Heart right ventricle (tissue), 16 donors: ENCODE measurements at regions not wholly inside any gene's neighbourhood (a gene's known extent, or its start where the extent isn't known, plus 50 kb on each side); places are given as distances from the start of the nearest gene placed in this dataset.

Experiments
- ATAC-seq, 8 donors: fragments of 200-7000 bp; cut with Tn5 transposase; one replicate each; pipeline ENCODE4 v1.9.1; 2020; ENCODE audit warnings: mild to moderate bottlenecking in 8 of 8, moderate library complexity in 8 of 8, moderate number of reproducible peaks in 1 of 8
- DNase-seq, 2 donors: peaks; one replicate each; pipeline ENCODE4 v3.0.0-alpha.2; 2020
- H3K27ac ChIP-seq, 10 donors: fragments of 200-600 bp; sonication (generic) in 2 of 10; one replicate each; pipeline versions ENCODE4 v1.5.0 to v1.8.0; 2020 to 2022; ENCODE audit warnings: mild to moderate bottlenecking in 3 of 10
- H3K27me3 ChIP-seq, 7 donors: fragments of 200-600 bp; one replicate each; pipeline ENCODE4 v1.8.0; 2021 to 2022; ENCODE audit warnings: mild to moderate bottlenecking in 2 of 7
- H3K36me3 ChIP-seq, 9 donors: fragments of 200-600 bp; sonication (generic) in 1 of 9; one replicate each; pipeline versions ENCODE4 v1.5.0 to v1.8.0; 2020 to 2022; ENCODE audit warnings: mild to moderate bottlenecking in 2 of 9
- H3K4me1 ChIP-seq, 9 donors: fragments of 200-600 bp; sonication (generic) in 1 of 9; one replicate each; pipeline versions ENCODE4 v1.5.0 to v1.8.0; 2020 to 2022; ENCODE audit warnings: mild to moderate bottlenecking in 4 of 9
- H3K4me3 ChIP-seq, 10 donors: fragments of 200-600 bp; sonication (generic) in 2 of 10; one replicate each; pipeline versions ENCODE4 v1.5.0 to v1.8.0; 2020 to 2022; ENCODE audit warnings: mild to moderate bottlenecking in 7 of 10, moderate library complexity in 2 of 10
- H3K9me3 ChIP-seq, 11 donors: fragments of 200-600 bp in 10 of 11; sonication (generic) in 2 of 11; one replicate each; pipeline versions ENCODE4 v1.5.0 to v1.8.0; 2013 to 2022; ENCODE audit warnings: mild to moderate bottlenecking in 2 of 11, control low read depth in 1 of 11, moderate library complexity in 1 of 11
- CTCF ChIP-seq, 9 donors: fragments of 200-600 bp; sonication (generic) in 2 of 9; IDR thresholded peaks; one replicate each; pipeline versions ENCODE4 v1.5.0 to v1.8.0; 2021 to 2022; ENCODE audit warnings: antibody characterized with exemption in 9 of 9, mild to moderate bottlenecking in 5 of 9, moderate library complexity in 1 of 9
- WGBS, 2 donors: extraction: QIAGEN DNeasy Blood & Tissue Kit; methylation state at CpG; one replicate each; pipeline ENCODE4 v1.1.7; 2013; ENCODE audit warnings: inconsistent platforms in 1 of 2; 5-methylcytosine and 5-hydroxymethylcytosine counted together
- intact Hi-C, 10 donors: fragments of 100-400 bp; cut with DNase I; formaldehyde crosslinking; loops; one replicate each; pipeline versions ENCODE4 v1.11.1 to v1.14.2; 2022
- donor health status: Arrhythmogenic right ventricular cardiomyopathy.
- donor health status: ischemic (EF 13 %, LVEDD 7.1; RV severe dilation, severe dysfunction).
- donor health status: healthy with polysubstance abuse.
- donor health status: DM: no; HTN: yes; CAD: no.
- donor health status: DM: no; HTN: no; CAD: no.
- donor health status: ischemic (EF 25% LVEDD 6.9; RV normal size, moderate dysfunction).
- donor health status: ischemic (EF 25% LVEDD 5.7; RV mildly dilated, moderate dysfunction).
- donor health status: healthy.
- donor health status: DM: yes; HTN: yes; CAD: no.
- donor health status: Ischemic cardiomyopathy.
- donor health status: ischemic (EF 35%, LVEDD 5.7; RV mildly dilated, moderate dysfunction).
- donor health status: nonischemic (EF 11% LVEDD 7.7; RV severe dilation, severe dysfunction).
- donor health status: DM: yes; HTN: yes; CAD: no.
- donor health status: PGD.
- donor health status: ischemic (EF 29% LVEDD 5.4; RV normal size, mild dysfunction).
- donor health status: nonischemic (EF 23%, LVEDD 6.1; RV moderate dilation, normal function).

DNA sequence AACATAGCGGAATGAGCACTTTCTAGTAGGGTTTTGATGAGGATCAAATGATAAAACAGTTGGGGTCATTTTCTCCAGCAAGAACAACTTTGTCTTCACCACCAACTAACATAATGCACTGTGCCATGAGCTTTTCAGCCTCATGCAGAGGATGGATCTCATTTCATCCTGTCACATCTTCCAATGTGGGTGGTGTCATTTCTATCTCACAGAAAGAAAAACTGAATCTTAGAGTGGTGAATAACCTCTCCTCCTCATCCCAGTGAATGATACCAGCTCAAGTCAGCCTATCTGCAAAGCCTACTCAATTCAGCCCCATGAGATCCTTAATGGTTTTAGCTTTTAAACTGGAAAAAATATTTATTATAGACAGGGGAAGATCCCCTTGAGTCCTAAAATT, 1147.2 kb downstream of the VRK1 start:
- DNase-seq (no peak), ATAC-seq (no peak)
- Histone ChIP-seq H3K9me3 (peaks cover 0 to 6% (median 0%) of the 10 kb centered on the region in 11 donors), H3K27ac (no peak overlapping the region), H3K27me3 (no peaks in the 10 kb centered on the region), H3K4me3 (no peak overlapping the region), H3K4me1 (no peaks in the 10 kb centered on the region), H3K36me3 (no peaks in the 10 kb centered on the region)
- TF ChIP-seq CTCF (IDR thresholded peaks at IDR 0.05) = no peak
- 97 to 100% methylated on average over 1 of the region's 1 CpG for WGBS, 2 donors
- intact Hi-C loops = no loop called here

DNA sequence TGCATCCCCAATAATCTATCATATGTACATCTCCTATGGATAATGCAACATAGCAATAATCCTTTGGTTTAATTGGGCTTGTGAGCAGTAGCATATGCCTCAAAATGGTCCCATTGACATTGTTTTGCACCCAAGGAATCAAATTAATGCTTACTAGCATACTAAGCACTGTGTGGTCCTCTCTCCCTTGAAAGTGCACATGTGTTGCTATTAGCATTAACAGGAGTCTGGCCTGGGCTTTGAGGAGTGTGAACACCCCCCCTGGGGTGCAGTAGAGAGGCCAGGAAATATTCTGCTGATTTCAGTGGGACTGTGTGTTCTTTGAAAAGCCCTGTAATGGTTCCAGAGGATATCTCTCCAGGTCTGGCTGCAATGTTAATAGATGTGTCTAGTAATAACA, 1148.4 kb downstream of the VRK1 start:
- Histone ChIP-seq H3K4me1 (no peaks in the 10 kb centered on the region), H3K27ac (no peak overlapping the region), H3K4me3 (no peak overlapping the region), H3K27me3 (no peaks in the 10 kb centered on the region), H3K36me3 (no peaks in the 10 kb centered on the region), H3K9me3 (peaks cover 0 to 2% (median 0%) of the 10 kb centered on the region in 11 donors)
- ATAC-seq = no peak
- intact Hi-C loops = no loop called here
- no peak for TF ChIP-seq CTCF (IDR thresholded peaks at IDR 0.05)
- DNase-seq = no peak

GRCh38 chr14:97946240-97946639, 1149.1 kb downstream of the VRK1 start:
- Histone ChIP-seq H3K27ac (no peak overlapping the region), H3K9me3 (no peaks in the 10 kb centered on the region), H3K27me3 (no peaks in the 10 kb centered on the region), H3K36me3 (no peaks in the 10 kb centered on the region), H3K4me1 (no peaks in the 10 kb centered on the region), H3K4me3 (no peak overlapping the region)
- DNase-seq (no peak), ATAC-seq (no peak)
- WGBS, 2 donors = 21 to 30% methylated on average over 2 of the region's 2 CpGs
- no peak for TF ChIP-seq CTCF (IDR thresholded peaks at IDR 0.05)
- intact Hi-C loops = no loop called here

DNA sequence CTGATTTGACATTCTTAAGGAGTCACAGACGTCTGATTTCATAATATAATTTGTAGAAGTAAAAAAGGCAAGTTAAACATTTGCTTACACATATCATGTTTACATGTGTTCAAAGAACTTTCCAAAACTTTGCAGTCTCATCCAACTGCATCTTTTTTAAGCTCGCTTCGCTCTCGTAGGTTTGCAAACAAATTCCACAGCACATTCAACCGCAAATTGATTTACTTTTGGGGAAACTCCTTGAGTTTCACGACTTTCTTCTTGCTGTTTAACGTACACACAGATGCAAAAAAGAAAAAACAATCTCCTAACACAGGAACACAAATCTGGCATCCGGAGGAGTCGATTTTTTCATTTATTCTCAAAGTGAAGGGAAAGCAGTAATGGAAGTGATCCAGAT, 1149.5 kb downstream of the VRK1 start:
- WGBS, 2 donors = 79 to 85% methylated on average over 9 of the region's 9 CpGs
- Histone ChIP-seq H3K36me3 (no peaks in the 10 kb centered on the region), H3K4me1 (no peaks in the 10 kb centered on the region), H3K9me3 (no peaks in the 10 kb centered on the region), H3K4me3 (no peak overlapping the region), H3K27ac (no peak overlapping the region), H3K27me3 (no peaks in the 10 kb centered on the region)
- intact Hi-C loops = no loop called here
- DNase-seq (no peak), ATAC-seq (no peak)
- no peak for TF ChIP-seq CTCF (IDR thresholded peaks at IDR 0.05)

DNA sequence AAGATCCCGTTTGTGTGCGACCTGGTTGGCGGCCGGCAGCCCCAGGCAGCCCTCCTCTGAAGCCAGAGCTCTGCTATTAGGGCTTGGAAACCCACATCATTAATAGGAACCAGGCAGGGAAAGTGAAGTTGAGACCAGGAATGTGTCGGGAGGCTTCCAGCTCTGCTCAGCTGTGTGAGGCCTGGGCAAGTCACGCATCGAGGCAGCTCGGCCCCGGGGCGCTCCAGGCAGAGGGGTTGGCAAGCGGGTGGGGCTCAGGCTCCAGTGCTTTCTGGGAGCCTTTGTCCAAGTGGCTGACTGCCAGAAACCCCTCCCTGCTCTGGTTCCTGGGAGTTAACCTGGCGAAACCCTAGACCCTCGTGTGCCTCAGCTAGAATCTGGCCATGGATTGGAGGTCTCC, 1151.7 kb downstream of the VRK1 start:
- Histone ChIP-seq H3K9me3 (no peaks in the 10 kb centered on the region), H3K4me1 (no peaks in the 10 kb centered on the region), H3K36me3 (no peaks in the 10 kb centered on the region), H3K27ac (no peak overlapping the region), H3K4me3 (no peak overlapping the region), H3K27me3 (no peaks in the 10 kb centered on the region)
- 82 to 84% methylated on average over 13 of the region's 13 CpGs for WGBS, 2 donors
- no peak for TF ChIP-seq CTCF (IDR thresholded peaks at IDR 0.05)
- DNase-seq (no peak), ATAC-seq (no peak)
- intact Hi-C loops = no loop called here
